22Rv1 (cell line): ENCODE measurements at regions not wholly inside any gene's neighbourhood (a gene's known extent, or its start where the extent isn't known, plus 50 kb on each side); places are given as distances from the start of the nearest gene placed in this dataset.

Source experiments
- ZFX ChIP-seq: fragments of 450-650 bp; IDR thresholded peaks from 2 replicates; pipeline ENCODE4 v1.6.1; 2017; ENCODE audit warnings: antibody characterized with exemption, borderline replicate concordance
- TF ChIP-seq, protein P1 (sequence below): fragments of 450-650 bp; IDR thresholded peaks from 2 replicates; pipeline ENCODE4 v1.5.1; 2017; ENCODE audit warnings: mild to moderate bottlenecking

DNA sequence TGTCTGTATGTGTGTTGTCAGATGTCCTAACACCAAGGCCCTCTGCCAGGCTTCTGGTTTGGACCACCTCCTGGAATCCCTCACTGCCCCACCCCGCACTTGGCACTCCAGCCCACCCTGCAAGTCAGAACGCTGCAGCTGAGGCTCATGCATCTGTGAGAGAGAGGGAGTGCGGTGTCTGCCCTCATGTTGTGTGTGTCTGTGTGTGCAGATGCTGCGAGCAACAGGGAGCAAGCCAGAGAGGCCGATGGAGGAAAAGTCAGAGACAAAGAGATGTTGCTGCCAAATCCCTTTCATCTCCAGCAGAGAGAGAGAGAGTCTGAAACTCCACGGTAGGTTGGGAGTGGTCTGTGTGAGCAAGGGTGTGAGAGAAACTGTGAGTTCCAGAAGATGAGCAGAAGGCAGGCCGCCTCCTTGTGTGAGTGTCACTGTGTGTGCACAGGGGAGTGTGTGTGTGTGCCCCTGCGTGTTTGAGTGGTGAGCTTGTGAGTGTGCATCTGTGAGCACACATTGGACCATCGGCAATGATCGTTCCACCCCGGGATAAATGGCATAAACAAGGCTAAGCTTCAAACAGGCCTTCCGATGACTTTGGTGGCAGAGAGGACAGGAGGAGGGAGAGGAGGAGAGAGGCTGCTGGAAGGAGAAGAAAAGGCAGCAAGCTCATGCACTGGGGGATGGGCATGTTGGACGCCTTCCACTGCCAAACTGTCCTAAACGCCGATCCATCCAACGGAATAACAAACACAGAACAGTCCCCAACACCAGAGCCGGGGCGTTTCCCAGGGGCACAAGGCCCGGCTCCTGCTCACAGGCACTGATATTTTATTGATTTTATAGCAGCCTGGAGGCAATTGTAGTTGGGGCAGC is 99.2 kb upstream of the GRIK3 start:
- TF ChIP-seq, protein P1, sequence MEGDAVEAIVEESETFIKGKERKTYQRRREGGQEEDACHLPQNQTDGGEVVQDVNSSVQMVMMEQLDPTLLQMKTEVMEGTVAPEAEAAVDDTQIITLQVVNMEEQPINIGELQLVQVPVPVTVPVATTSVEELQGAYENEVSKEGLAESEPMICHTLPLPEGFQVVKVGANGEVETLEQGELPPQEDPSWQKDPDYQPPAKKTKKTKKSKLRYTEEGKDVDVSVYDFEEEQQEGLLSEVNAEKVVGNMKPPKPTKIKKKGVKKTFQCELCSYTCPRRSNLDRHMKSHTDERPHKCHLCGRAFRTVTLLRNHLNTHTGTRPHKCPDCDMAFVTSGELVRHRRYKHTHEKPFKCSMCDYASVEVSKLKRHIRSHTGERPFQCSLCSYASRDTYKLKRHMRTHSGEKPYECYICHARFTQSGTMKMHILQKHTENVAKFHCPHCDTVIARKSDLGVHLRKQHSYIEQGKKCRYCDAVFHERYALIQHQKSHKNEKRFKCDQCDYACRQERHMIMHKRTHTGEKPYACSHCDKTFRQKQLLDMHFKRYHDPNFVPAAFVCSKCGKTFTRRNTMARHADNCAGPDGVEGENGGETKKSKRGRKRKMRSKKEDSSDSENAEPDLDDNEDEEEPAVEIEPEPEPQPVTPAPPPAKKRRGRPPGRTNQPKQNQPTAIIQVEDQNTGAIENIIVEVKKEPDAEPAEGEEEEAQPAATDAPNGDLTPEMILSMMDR, result no peak
- TF ChIP-seq ZFX, result no peak
